Uterus (tissue), 2 donors: ENCODE measurements at regions not wholly inside any gene's neighbourhood (a gene's known extent, or its start where the extent isn't known, plus 50 kb on each side); places are given as distances from the start of the nearest gene placed in this dataset.

Experiments used
- POLR2A ChIP-seq, 2 donors: fragments of 450-650 bp; IDR thresholded peaks; one replicate each; pipeline ENCODE4 v1.6.1; 2016; ENCODE audit warnings: antibody characterized with exemption in 2 of 2, mild to moderate bottlenecking in 1 of 2, moderate library complexity in 1 of 2
- TF ChIP-seq, protein P1 (sequence below), 4 experiments: fragments of 200-600 bp in 2 of 4; fragments of 450-650 bp in 2 of 4; sonication (generic) in 2 of 4; IDR thresholded peaks; one replicate each; pipeline ENCODE4 v1.5.1; 2016 to 2019; ENCODE audit warnings: antibody characterized with exemption in 4 of 4, mild to moderate bottlenecking in 2 of 4, moderate library complexity in 1 of 4

DNA sequence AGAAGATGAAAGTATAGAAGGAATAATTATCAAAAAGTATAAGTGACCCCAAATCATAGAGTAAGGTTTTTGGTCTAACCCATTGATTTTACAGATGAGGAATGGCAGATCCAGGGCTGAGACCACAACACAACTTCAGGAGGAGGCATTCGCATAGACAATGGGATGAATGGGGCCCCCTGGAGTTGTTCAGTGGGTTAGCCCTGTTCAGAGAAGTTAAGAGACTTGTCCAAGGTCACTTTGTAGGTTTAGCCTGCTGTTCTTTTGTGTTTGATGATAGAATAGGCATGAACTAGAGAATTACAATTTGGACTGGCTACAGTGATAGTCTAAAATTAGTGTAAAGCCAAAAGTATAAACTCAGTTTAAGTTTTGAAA, 233.9 kb downstream of the KCNRG start:
- TF ChIP-seq, protein P1, sequence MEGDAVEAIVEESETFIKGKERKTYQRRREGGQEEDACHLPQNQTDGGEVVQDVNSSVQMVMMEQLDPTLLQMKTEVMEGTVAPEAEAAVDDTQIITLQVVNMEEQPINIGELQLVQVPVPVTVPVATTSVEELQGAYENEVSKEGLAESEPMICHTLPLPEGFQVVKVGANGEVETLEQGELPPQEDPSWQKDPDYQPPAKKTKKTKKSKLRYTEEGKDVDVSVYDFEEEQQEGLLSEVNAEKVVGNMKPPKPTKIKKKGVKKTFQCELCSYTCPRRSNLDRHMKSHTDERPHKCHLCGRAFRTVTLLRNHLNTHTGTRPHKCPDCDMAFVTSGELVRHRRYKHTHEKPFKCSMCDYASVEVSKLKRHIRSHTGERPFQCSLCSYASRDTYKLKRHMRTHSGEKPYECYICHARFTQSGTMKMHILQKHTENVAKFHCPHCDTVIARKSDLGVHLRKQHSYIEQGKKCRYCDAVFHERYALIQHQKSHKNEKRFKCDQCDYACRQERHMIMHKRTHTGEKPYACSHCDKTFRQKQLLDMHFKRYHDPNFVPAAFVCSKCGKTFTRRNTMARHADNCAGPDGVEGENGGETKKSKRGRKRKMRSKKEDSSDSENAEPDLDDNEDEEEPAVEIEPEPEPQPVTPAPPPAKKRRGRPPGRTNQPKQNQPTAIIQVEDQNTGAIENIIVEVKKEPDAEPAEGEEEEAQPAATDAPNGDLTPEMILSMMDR (IDR thresholded peaks at IDR 0.05) = no peak
- TF ChIP-seq POLR2A (IDR thresholded peaks at IDR 0.05) = no peak
